ENCODE measurements at regions not wholly inside any gene's neighbourhood (a gene's known extent, or its start where the extent isn't known, plus 50 kb on each side); places are given as distances from the start of the nearest gene placed in this dataset.

DNA sequence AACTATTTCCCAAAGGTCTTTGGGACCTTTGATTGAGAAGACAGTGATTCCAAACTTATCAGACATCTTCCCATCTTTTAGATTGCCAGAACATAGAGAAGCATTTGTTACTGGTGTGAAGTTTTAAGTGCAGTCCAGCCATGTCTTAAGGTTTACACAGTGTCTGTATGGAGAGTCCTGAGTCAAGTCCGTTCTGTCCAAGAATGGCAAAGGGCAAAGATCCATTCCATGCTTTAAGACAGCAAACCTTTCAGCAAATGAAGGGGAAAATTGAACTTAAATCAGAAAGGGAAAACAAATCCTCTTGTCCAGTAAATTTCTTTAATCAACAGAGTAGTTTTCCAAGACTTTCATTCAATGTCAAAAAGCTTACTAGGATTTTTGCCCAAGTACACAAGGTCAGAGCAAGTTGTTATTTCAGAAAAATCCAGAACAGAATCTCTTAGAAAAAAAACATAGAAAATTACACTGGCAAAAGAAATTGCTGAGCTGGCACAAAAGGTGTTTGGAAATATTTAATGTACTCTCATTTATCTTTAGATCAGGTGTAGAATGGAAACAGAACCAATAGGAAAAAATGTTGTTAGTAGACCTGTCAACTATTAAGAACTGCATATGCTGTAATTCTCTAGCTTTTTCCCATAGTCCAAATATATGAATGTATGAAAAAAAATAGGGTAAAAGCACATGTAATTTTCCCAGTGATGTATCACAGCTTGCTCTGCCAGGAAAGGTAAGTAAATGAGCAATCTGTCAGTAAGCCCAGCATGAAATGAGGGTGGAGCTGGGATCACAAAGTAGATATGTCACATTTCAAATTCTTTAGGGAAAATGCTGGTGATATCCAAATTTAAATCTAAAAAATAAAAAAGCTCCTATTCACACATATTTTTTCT, 1099.9 kb downstream of the TUSC7 start:
- no peak for DNase-seq (ENCODE audit: low spot score)
- TF ChIP-seq, protein P1, sequence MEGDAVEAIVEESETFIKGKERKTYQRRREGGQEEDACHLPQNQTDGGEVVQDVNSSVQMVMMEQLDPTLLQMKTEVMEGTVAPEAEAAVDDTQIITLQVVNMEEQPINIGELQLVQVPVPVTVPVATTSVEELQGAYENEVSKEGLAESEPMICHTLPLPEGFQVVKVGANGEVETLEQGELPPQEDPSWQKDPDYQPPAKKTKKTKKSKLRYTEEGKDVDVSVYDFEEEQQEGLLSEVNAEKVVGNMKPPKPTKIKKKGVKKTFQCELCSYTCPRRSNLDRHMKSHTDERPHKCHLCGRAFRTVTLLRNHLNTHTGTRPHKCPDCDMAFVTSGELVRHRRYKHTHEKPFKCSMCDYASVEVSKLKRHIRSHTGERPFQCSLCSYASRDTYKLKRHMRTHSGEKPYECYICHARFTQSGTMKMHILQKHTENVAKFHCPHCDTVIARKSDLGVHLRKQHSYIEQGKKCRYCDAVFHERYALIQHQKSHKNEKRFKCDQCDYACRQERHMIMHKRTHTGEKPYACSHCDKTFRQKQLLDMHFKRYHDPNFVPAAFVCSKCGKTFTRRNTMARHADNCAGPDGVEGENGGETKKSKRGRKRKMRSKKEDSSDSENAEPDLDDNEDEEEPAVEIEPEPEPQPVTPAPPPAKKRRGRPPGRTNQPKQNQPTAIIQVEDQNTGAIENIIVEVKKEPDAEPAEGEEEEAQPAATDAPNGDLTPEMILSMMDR (IDR thresholded peaks at IDR 0.05; ENCODE audit: extremely low read depth, missing control alignments), result no peak

DNA sequence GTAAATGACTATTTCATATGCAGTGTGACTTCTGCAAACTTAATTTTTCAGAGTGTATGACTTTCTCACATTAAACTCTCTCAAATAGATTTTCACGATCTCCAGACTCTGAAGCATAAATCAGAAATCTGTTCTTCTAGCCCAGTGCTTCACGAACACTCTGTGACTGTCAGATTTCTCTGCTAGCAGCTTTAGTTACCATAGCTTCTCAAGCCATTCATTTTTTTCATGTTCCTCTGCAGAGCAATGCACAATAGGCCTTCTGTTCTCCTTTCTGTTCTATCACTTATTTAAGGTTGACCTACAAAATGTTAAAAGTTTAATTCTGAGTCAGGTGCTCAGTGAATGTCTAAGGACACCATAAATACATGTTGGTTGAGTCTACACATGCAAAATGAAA, 1102.2 kb downstream of the TUSC7 start:
- TF ChIP-seq, protein P1 (IDR thresholded peaks at IDR 0.05; ENCODE audit: extremely low read depth, missing control alignments), result no peak
- no peak for DNase-seq (ENCODE audit: low spot score)

DNA sequence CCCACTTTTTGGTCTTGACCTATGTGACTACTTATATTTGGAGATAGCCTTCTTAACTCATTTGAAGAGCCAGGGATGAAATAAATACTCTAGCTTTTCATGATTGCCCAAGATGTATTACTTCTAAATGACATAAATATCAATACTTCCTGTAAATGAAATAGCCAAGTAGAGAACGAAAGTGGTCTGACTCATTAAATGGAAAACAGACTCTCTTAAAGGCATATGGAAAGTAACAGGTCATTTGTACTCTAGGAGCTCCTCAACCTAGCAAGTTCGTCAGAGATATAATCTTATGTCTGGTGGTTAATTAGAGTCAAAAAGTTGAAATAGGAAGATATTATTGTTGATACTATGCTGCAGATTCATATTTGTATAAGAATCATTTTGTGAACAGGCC, 1105.4 kb downstream of the TUSC7 start:
- TF ChIP-seq, protein P1 (IDR thresholded peaks at IDR 0.05; ENCODE audit: extremely low read depth, missing control alignments), result no peak
- DNase-seq (ENCODE audit: low spot score), result no peak

DNA sequence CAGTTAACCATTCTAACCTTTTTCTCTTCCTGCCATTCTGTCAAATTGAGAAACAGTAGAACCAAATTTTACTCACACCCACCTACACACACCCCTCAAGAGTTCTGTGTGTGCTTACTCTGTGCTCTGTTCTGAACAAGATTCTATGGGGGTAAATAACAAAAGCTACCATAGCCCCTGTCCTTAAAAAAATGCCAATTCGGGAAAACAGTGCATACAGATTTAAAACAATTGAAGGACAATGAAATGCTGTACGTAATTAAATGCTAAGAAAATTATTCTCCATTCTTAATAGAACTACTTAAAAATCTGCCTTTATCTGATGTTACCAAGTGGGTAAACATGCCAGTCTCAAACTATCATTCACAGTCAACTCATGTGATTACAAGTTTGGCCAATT, 1107.5 kb downstream of the TUSC7 start:
- TF ChIP-seq, protein P1 (IDR thresholded peaks at IDR 0.05; ENCODE audit: extremely low read depth, missing control alignments), result no peak
- no peak for DNase-seq (ENCODE audit: low spot score)

DNA sequence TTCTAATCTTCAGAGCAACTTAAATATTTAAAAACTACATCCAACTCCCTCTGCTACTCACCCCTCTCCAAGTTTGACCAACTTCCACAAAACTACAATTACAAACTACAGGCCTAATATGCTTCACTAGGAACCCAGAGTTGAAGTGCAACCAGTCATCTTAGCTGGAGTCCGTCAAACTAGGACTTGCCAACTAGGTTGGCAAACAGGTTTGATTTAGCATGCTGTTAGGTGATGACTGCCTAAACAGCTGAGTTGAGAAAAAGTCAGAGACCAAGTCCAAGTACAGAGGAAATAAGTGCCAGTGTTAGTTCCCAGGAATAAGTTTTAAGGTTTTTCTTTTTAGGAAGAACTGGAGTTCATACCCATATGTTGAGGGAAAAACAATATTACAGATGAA, 1109.0 kb downstream of the TUSC7 start:
- TF ChIP-seq, protein P1 (IDR thresholded peaks at IDR 0.05; ENCODE audit: extremely low read depth, missing control alignments), result no peak
- no peak for DNase-seq (ENCODE audit: low spot score)

DNA sequence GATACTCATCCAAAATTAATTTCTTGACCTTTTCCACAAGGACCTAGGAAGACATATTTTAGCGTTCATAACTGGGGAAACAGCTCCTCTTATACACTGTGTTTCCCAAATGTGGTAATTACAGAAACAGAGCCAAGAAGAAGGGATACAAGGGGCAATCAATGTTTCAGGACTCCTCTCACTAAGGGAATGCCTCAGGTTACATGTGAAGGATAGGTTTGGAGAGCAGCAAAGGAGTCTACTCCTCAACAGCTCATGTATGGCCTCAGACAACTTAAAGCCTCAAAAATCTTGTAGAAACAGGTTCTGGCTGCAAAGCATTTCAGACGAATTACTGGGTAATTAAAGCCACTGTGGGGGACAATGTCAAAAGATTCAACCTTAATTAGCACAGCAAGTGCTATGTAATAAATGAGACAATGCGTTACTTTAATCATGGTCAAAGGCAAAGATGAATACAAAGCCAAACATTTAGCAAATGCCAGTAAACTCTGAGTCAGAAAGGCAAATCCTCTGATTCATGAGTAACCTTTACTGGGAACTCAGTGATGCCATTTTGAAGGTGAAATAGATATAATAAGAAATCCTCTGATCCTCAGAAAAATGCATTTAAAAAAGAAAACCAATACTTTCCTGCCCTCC, 1111.2 kb downstream of the TUSC7 start:
- TF ChIP-seq, protein P1 (IDR thresholded peaks at IDR 0.05; ENCODE audit: extremely low read depth, missing control alignments), result no peak
- DNase-seq (ENCODE audit: low spot score), result no peak

DNA sequence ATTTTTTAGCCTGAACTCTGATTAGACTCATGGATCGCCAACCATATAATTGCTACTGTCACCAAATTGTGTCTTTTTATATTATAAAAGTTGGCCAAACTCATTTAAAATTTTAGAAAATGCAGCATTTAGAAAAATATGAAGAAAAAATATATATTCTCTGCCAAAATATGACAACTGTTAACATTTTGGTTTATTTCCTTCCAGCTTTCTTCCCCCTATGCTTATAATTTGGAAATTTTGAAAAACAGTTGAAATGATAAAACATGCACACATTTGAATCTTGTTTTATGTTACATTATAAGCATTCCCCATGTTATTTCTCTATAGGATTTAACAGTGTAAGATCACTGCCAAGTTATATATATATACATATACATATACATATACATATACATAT, 1112.8 kb downstream of the TUSC7 start:
- TF ChIP-seq, protein P1 (IDR thresholded peaks at IDR 0.05; ENCODE audit: extremely low read depth, missing control alignments), result no peak
- DNase-seq (ENCODE audit: low spot score), result no peak

All from GM20000 (cell line).